ENCODE measurements at regions not wholly inside any gene's neighbourhood (a gene's known extent, or its start where the extent isn't known, plus 50 kb on each side); places are given as distances from the start of the nearest gene placed in this dataset.

DNA sequence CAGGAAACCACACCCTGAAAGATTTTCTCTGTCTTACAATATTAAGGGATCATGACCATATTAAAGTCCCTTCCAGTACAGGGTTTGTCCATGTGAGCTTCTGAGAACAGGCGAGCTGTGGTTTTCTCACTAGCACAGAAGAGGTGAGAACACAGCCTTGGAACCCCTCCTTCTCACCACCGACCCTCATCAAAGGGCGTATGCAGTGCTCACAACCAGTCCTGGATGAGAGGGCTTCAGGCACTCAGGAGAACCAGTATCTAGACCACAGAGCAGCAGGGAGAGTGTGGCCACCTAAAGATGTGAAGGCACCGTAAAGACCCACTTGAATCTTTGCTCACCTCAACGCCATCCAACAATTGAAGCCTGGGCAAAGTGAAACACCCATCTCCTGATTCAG, 397.0 kb downstream of the ETS1 start:
- TF ChIP-seq CTCF (IDR thresholded peaks at IDR 0.05) = no peak
- ChIA-PET POLR2A (interaction anchor here (1.0 to 2.2 kb wide), 6 partner anchors 8 to 441 kb away, joined by 3 to 8 read pairs (median 4); no protein-coding TSS in a partner anchor), CTCF (interaction anchor here (0.8 to 3.7 kb wide), 6 partner anchors 9 to 641 kb away, joined by 3 to 19 read pairs (median 4); no protein-coding TSS in a partner anchor)
- Mint-ChIP-seq H3K4me1 (ENCODE audit: low read depth) (peaks cover 40% of the 10 kb centered on the region), H3K4me3 (peak overlapping the region; percentile 37), H3K9me3 (peaks cover 8% of the 10 kb centered on the region), H3K27me3 (no peaks in the 10 kb centered on the region), H3K27ac (peak overlapping the region; percentile 85), H3K36me3 (ENCODE audit: low read depth) (peaks cover 5% of the 10 kb centered on the region)
- intact Hi-C loops (cut with micrococcal nuclease) = no loop called here
- ATAC-seq (peak; percentile 80), DNase-seq (peak; percentile 67)

DNA sequence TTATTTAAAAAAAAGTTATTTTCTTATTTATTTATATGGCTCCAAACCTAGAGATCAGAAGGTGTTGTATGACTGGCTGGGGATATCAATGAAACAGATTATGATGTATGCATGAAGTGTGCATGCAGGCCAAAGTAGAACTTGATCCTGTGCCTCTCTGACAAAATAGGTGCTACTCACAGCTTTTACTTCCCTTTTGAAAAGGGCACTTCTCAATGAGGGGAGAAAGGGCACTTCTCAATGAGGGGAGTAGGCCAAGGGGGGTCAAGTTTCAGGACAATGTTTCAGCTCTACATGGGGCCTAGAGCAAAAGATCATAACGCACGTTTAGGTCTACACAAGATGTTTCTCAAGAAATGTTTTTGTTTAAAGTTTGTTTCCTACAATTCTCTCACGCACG, 397.5 kb downstream of the ETS1 start:
- H3K9me3 Mint-ChIP-seq = peaks cover 13% of the 10 kb centered on the region
- peaks cover 35% of the 10 kb centered on the region for H3K4me1 Mint-ChIP-seq (ENCODE audit: low read depth)
- CTCF ChIA-PET = interaction anchor here (1.1 to 3.7 kb wide), 4 partner anchors 17 to 641 kb away, joined by 3 to 19 read pairs (median 8); no protein-coding TSS in a partner anchor
- intact Hi-C loops (cut with micrococcal nuclease) = no loop called here
- peak overlapping the region; percentile 85 for H3K27ac Mint-ChIP-seq
- peak overlapping the region; percentile 37 for H3K4me3 Mint-ChIP-seq
- DNase-seq (no peak), ATAC-seq (peak; percentile 58)
- no peaks in the 10 kb centered on the region for H3K27me3 Mint-ChIP-seq
- H3K36me3 Mint-ChIP-seq (ENCODE audit: low read depth) = peaks cover 9% of the 10 kb centered on the region
- POLR2A ChIA-PET = interaction anchor here (1.0 to 2.2 kb wide), 2 partner anchors 22 to 49 kb away, joined by 3 to 8 read pairs; no protein-coding TSS in a partner anchor
- no peak for TF ChIP-seq CTCF (IDR thresholded peaks at IDR 0.05)

- Mint-ChIP-seq H3K36me3 (ENCODE audit: low read depth) (peaks cover 17% of the 10 kb centered on the region), H3K27me3 (no peaks in the 10 kb centered on the region), H3K9me3 (peaks cover 22% of the 10 kb centered on the region), H3K4me1 (ENCODE audit: low read depth) (peaks cover 27% of the 10 kb centered on the region), H3K27ac (no peak overlapping the region), H3K4me3 (no peak overlapping the region)
- DNase-seq (no peak), ATAC-seq (no peak)
- ChIA-PET POLR2A (no interaction called here), CTCF (interaction anchor here (1.0 to 3.2 kb wide), 3 partner anchors 13 to 31 kb away, joined by 3 to 11 read pairs (median 3); no protein-coding TSS in a partner anchor)
- intact Hi-C loops (cut with micrococcal nuclease) = no loop called here
- no peak for TF ChIP-seq CTCF (IDR thresholded peaks at IDR 0.05)
Measured at GRCh38 chr11:128188346-128189004, 398.9 kb downstream of the ETS1 start.

DNA sequence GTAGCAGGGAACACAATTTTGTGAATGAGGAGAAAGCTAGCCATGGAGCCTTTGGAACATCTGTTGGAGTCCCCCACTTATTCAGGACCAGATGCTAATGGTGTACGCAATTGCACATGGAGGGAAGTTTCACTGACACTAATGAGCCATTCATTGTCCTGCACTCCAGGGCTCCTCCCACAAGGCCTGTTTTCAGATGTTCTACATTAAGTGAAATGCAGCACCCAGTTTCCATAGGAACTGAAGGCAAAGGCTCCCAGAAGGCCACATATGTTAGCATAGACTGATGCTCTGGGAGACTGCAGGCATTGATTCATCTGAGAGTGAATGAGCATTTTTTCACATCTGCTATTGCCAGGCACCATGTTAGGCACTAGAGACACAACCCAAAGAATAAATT, 399.5 kb downstream of the ETS1 start:
- no peak overlapping the region for H3K27ac Mint-ChIP-seq
- DNase-seq (no peak), ATAC-seq (no peak)
- H3K27me3 Mint-ChIP-seq = no peaks in the 10 kb centered on the region
- no peak for TF ChIP-seq CTCF (IDR thresholded peaks at IDR 0.05)
- intact Hi-C loops (cut with micrococcal nuclease) = no loop called here
- H3K4me1 Mint-ChIP-seq (ENCODE audit: low read depth) = peaks cover 30% of the 10 kb centered on the region
- H3K9me3 Mint-ChIP-seq = peaks cover 22% of the 10 kb centered on the region
- H3K4me3 Mint-ChIP-seq = no peak overlapping the region
- ChIA-PET POLR2A (no interaction called here), CTCF (interaction anchor here (0.7 to 3.2 kb wide), 5 partner anchors 12 to 570 kb away, joined by 3 to 11 read pairs (median 3); no protein-coding TSS in a partner anchor)
- peaks cover 17% of the 10 kb centered on the region for H3K36me3 Mint-ChIP-seq (ENCODE audit: low read depth)

GRCh38 chr11:128187377-128187776, 400.0 kb downstream of the ETS1 start:
- no peak for ATAC-seq
- Mint-ChIP-seq H3K9me3 (peaks cover 22% of the 10 kb centered on the region), H3K4me3 (no peak overlapping the region), H3K27me3 (no peaks in the 10 kb centered on the region), H3K27ac (no peak overlapping the region), H3K4me1 (ENCODE audit: low read depth) (peaks cover 34% of the 10 kb centered on the region), H3K36me3 (ENCODE audit: low read depth) (peaks cover 17% of the 10 kb centered on the region)
- intact Hi-C loops (cut with micrococcal nuclease) = no loop called here
- DNase-seq = no peak
- CTCF ChIA-PET = interaction anchor here (0.7 to 3.2 kb wide), 5 partner anchors 12 to 570 kb away, joined by 3 to 11 read pairs (median 3); no protein-coding TSS in a partner anchor
- POLR2A ChIA-PET = no interaction called here
- no peak for TF ChIP-seq CTCF (IDR thresholded peaks at IDR 0.05)
